ENCODE measurements at regions not wholly inside any gene's neighbourhood (a gene's known extent, or its start where the extent isn't known, plus 50 kb on each side); places are given as distances from the start of the nearest gene placed in this dataset.

DNA sequence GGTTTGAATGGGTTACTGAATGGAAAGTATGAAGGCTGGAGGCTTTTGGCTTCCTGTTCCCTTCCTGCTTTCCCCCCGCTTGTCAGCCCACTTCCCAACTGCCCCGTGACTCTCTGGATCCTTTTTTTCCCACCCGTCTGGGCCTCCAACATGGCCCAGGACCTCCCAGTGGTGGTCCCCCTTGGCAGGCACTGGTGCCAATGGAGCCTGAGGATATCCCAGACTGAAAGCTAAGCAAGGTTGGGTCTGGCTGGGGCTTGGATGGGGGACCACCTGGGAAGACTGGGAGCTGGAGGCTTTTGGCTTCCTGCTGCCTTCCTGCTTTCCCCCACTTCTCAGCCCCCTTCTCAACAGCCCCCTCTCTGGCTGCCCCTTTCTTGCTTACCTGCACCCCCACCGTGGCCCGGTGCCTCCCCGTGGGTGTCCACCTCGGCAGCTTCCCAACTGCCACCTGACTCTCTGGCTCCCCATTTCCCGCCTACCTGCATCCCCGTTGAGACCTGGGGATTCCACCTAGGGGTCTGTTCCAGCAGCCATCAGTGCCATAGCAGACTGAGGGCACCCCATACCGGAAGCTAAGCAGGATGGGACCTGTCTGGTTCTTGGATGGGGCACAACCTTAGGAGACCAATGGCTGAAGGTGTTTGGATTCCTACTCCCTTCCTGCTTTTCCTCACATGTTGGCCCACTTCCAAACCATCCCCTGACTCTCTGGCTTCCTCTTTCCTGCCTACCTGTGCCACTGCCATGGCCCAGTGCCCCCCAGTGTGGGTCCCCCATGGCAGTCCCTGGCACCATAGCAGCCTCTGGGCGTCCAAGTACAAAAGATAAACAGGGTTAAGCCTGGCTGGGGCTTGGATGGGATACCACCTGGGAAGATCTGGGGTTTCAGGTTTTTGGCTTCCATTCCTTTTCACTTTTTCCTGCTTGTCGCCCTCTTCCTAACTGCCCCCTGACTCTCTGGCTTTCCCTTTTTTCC lies 2295.3 kb downstream of the TP53TG3F start:
- DNase-seq, result peak in 1 of 7 donors; percentile 23
- no peaks in the 10 kb centered on the region for H3K4me1 ChIP-seq (replicated peaks in 1 of 2)
- H3K9me3 ChIP-seq (replicated peaks in 1 of 3), result no peaks in the 10 kb centered on the region
- WGBS, 4 donors, result 63 to 81% (median 72%) methylated on average over 12 of the region's 12 CpGs
- H3K36me3 ChIP-seq (replicated peaks in 1 of 2), result no peaks in the 10 kb centered on the region
- H3K27me3 ChIP-seq, result no peaks in the 10 kb centered on the region
- no peak overlapping the region for H3K4me3 ChIP-seq
- no peak for TF ChIP-seq POLR2A (IDR thresholded peaks at IDR 0.05)
- TF ChIP-seq, protein P1, sequence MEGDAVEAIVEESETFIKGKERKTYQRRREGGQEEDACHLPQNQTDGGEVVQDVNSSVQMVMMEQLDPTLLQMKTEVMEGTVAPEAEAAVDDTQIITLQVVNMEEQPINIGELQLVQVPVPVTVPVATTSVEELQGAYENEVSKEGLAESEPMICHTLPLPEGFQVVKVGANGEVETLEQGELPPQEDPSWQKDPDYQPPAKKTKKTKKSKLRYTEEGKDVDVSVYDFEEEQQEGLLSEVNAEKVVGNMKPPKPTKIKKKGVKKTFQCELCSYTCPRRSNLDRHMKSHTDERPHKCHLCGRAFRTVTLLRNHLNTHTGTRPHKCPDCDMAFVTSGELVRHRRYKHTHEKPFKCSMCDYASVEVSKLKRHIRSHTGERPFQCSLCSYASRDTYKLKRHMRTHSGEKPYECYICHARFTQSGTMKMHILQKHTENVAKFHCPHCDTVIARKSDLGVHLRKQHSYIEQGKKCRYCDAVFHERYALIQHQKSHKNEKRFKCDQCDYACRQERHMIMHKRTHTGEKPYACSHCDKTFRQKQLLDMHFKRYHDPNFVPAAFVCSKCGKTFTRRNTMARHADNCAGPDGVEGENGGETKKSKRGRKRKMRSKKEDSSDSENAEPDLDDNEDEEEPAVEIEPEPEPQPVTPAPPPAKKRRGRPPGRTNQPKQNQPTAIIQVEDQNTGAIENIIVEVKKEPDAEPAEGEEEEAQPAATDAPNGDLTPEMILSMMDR (IDR thresholded peaks at IDR 0.05), result no peak
- no peak overlapping the region for H3K27ac ChIP-seq
- intact Hi-C loops (cut with DNase I), result no loop called here

DNA sequence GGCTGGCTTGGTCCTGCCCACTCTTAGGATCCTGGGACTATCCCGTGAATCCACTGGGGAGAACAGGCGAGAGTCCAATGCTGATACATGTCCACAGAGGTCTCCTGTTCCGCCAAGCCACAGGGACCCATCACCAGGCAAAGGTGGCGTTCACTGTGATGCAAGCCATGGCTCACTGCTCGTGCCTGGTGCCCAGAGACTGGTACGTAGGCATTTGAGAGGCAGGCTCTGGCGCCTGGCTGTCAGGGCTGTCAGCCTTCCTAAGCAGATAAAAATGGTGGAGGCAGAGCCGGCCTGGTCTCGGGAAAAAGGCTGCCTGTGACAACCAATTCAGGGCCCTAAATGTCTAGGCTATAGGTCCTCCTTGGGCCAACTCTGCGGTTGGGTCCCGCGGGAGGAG lies 2329.0 kb downstream of the TP53TG3F start:
- Histone ChIP-seq H3K27me3 (no peaks in the 10 kb centered on the region), H3K9me3 (replicated peaks in 1 of 3) (peaks cover 0 to 3% (median 0%) of the 10 kb centered on the region in 3 donors), H3K4me1 (replicated peaks in 1 of 2) (no peaks in the 10 kb centered on the region), H3K36me3 (replicated peaks in 1 of 2) (no peaks in the 10 kb centered on the region), H3K4me3 (no peak overlapping the region), H3K27ac (no peak overlapping the region)
- TF ChIP-seq, protein P1 (IDR thresholded peaks at IDR 0.05), result no peak
- no peak for TF ChIP-seq POLR2A (IDR thresholded peaks at IDR 0.05)
- DNase-seq, result no peak
- intact Hi-C loops (cut with DNase I), result no loop called here
- 63 to 90% (median 70%) methylated on average over 4 to 12 of the region's 12 CpGs for WGBS, 4 donors

DNA sequence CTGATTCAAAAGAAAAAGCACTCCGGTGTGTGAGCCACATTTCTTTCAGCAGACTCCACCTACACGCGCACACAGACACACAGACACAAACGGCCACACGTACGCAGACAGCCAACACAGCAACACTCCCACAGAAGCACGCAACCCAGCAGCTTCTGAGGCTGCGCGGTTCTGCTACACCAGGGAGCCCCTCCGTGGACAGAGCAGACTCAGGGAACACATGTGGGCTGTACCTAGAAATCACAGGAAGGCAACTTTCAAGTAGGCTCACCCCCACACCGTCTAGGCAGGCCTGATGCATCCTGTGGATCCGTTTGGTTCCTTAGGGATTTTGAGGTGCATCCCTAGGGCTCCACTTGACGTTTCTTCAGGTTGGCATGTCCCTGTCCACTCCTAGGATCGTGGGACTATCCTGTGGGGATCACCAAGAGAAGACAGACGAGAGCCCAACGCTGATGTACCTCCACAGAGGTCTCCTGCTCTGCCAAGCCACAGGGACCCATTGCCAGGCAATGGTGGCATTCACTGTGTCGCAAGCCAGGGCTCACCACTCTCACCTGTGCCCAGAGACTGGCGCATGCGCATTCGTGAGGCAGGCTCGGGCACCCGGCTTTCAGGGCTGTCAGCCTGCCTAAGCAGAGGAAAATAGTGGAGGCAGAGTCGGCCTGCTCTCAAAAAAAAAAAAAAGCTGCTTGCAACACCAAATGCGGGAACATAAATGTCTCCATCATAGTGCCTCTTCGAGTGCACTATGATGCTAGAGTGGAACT lies 2333.3 kb downstream of the TP53TG3F start:
- no peak for DNase-seq
- Histone ChIP-seq H3K27me3 (no peaks in the 10 kb centered on the region), H3K27ac (no peak overlapping the region), H3K9me3 (replicated peaks in 1 of 3) (no peaks in the 10 kb centered on the region), H3K36me3 (replicated peaks in 1 of 2) (no peaks in the 10 kb centered on the region), H3K4me1 (replicated peaks in 1 of 2) (no peaks in the 10 kb centered on the region), H3K4me3 (no peak overlapping the region)
- intact Hi-C loops (cut with DNase I), result no loop called here
- TF ChIP-seq, protein P1 (IDR thresholded peaks at IDR 0.05), result no peak
- no peak for TF ChIP-seq POLR2A (IDR thresholded peaks at IDR 0.05)
- WGBS, 4 donors, result 65 to 74% (median 71%) methylated on average over 18 to 25 of the region's 25 CpGs

DNA sequence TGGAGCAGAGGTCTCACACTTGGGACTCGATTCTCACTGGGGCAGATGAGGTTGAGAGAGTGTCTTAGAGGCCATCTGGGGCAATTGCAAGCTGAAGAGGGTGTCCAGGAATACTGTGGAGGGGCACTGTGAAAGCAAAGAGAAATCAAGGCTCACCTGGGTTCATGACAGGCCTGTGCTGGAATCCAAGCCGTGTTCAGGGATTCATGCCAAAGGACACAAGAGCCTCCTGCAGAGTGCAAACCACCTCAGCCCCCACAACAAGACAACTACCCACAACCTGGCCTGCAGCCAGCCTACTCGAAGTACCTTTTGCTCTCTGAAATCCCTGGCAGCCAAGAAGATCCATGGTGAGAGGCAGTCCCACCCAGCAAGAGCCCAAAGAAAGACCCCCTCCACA lies 2334.2 kb downstream of the TP53TG3F start:
- 40 to 61% (median 48%) methylated on average over 3 of the region's 3 CpGs for WGBS, 4 donors
- H3K9me3 ChIP-seq (replicated peaks in 1 of 3), result no peaks in the 10 kb centered on the region
- TF ChIP-seq, protein P1 (IDR thresholded peaks at IDR 0.05), result no peak
- TF ChIP-seq POLR2A (IDR thresholded peaks at IDR 0.05), result no peak
- H3K27ac ChIP-seq, result no peak overlapping the region
- H3K4me1 ChIP-seq (replicated peaks in 1 of 2), result no peaks in the 10 kb centered on the region
- DNase-seq, result no peak
- intact Hi-C loops (cut with DNase I), result no loop called here
- no peaks in the 10 kb centered on the region for H3K36me3 ChIP-seq (replicated peaks in 1 of 2)
- no peaks in the 10 kb centered on the region for H3K27me3 ChIP-seq
- H3K4me3 ChIP-seq, result no peak overlapping the region

Data from adrenal gland (tissue), 9 donors.